ENCODE measurements at regions not wholly inside any gene's neighbourhood (a gene's known extent, or its start where the extent isn't known, plus 50 kb on each side); places are given as distances from the start of the nearest gene placed in this dataset.
A peak's percentile ranks its signal among the peaks of the same experiment; 100 is the strongest.

GRCh38 chr1:201715801-201716741 is 112.9 kb upstream of the IPO9 start:
- Histone ChIP-seq H3K4me1 (no peaks in the 10 kb centered on the region), H3K27ac (peak overlapping the region in 2 of 3 donors; percentile 44 to 48), H3K27me3 (no peaks in the 10 kb centered on the region), H3K4me3 (no peak overlapping the region), H3K9me3 (no peaks in the 10 kb centered on the region), H3K36me3 (no peaks in the 10 kb centered on the region)
- ATAC-seq (peak; percentile 29 to 64 (median 38)), DNase-seq (no peak)
- TF ChIP-seq CTCF (IDR thresholded peaks at IDR 0.05) (no peak), POLR2A (IDR thresholded peaks at IDR 0.05) (no peak)
- intact Hi-C loops (cut with DNase I) = no loop called here
- 66% methylated on average over 10 of the region's 11 CpGs for WGBS (ENCODE audit: insufficient coverage, low coverage, low lambda C conversion rate, missing lambda C conversion rate)

GRCh38 chr1:201716742-201717135 is 112.2 kb upstream of the IPO9 start:
- Histone ChIP-seq H3K4me3 (no peak overlapping the region), H3K4me1 (no peaks in the 10 kb centered on the region), H3K9me3 (no peaks in the 10 kb centered on the region), H3K27ac (no peak overlapping the region), H3K27me3 (no peaks in the 10 kb centered on the region), H3K36me3 (no peaks in the 10 kb centered on the region)
- TF ChIP-seq POLR2A (IDR thresholded peaks at IDR 0.05) (no peak), CTCF (IDR thresholded peaks at IDR 0.05) (no peak)
- intact Hi-C loops (cut with DNase I) = no loop called here
- 100% methylated on average over 1 of the region's 7 CpGs for WGBS (ENCODE audit: insufficient coverage, low coverage, low lambda C conversion rate, missing lambda C conversion rate)
- ATAC-seq (no peak), DNase-seq (no peak)

- no peaks in the 10 kb centered on the region for H3K9me3 ChIP-seq
- WGBS (ENCODE audit: insufficient coverage, low coverage, low lambda C conversion rate, missing lambda C conversion rate) = 86% methylated on average over 3 of the region's 3 CpGs
- no peaks in the 10 kb centered on the region for H3K27me3 ChIP-seq
- H3K36me3 ChIP-seq = no peaks in the 10 kb centered on the region
- H3K4me1 ChIP-seq = no peaks in the 10 kb centered on the region
- no peak for DNase-seq
- no peak for ATAC-seq
- intact Hi-C loops (cut with DNase I) = no loop called here
- H3K4me3 ChIP-seq = no peak overlapping the region
- TF ChIP-seq POLR2A (IDR thresholded peaks at IDR 0.05) = no peak
- no peak for TF ChIP-seq CTCF (IDR thresholded peaks at IDR 0.05)
- no peak overlapping the region for H3K27ac ChIP-seq
These were observed 111.7 kb upstream of the IPO9 start for GRCh38 chr1:201717286-201717685.

- H3K36me3 ChIP-seq = no peaks in the 10 kb centered on the region
- H3K9me3 ChIP-seq = no peaks in the 10 kb centered on the region
- WGBS (ENCODE audit: insufficient coverage, low coverage, low lambda C conversion rate, missing lambda C conversion rate) = 86% methylated on average over 9 of the region's 36 CpGs
- no peak overlapping the region for H3K27ac ChIP-seq
- TF ChIP-seq CTCF (IDR thresholded peaks at IDR 0.05) = no peak
- no peak for TF ChIP-seq POLR2A (IDR thresholded peaks at IDR 0.05)
- no peaks in the 10 kb centered on the region for H3K4me1 ChIP-seq
- ATAC-seq (no peak), DNase-seq (no peak)
- H3K4me3 ChIP-seq = no peak overlapping the region
- intact Hi-C loops (cut with DNase I) = no loop called here
- H3K27me3 ChIP-seq = no peaks in the 10 kb centered on the region
These were observed 110.4 kb upstream of the IPO9 start for GRCh38 chr1:201718346-201719202.

Measured in right lobe of liver (tissue), 6 donors.